K562 (cell line): ENCODE measurements at regions not wholly inside any gene's neighbourhood (a gene's known extent, or its start where the extent isn't known, plus 50 kb on each side); places are given as distances from the start of the nearest gene placed in this dataset.

Experiments
- ATAC-seq: fragments of 200-7000 bp; cut with Tn5 transposase; 3 replicates; pipeline ENCODE4 v1.9.1; 2020; ENCODE audit warnings: moderate library complexity
- BruUV-seq: library from RNA; stranded (reverse); fragments of 400-500 nt; replicated peaks from 2 replicates; lab custom pipeline; 2021; lab: Mats Ljungman, UMichigan
- CTCF ChIA-PET: fragments of 300-600 bp; formaldehyde crosslinking; extraction: SDS; loops from one replicate; lab custom pipeline; 2021; ENCODE audit warnings: low intra/inter-chr PET ratio; lab: Yijun Ruan, JAX
- POLR2A ChIA-PET: fragments of 300-600, 350-650 bp; sonication (Branson Sonifier 250); formaldehyde crosslinking; extraction: SDS; loops from one replicate; lab custom pipeline; 2021; ENCODE audit warnings: antibody characterized with exemption, inconsistent platforms; lab: Yijun Ruan, JAX
- DNase-seq, 4 experiments: peaks; one replicate each; pipeline versions ENCODE4 v3.0.0 to v3.0.0-alpha.2; 2011 to 2018; ENCODE audit warnings: low spot score in 3 of 4, mixed read lengths in 3 of 4; ENCODE audit errors: extremely low read depth in 1 of 4
- FAIRE-seq: peaks from 2 replicates; lab custom pipeline; 2011; peaks lifted over from hg19 to GRCh38; lab: Jason Lieb, UNC
- H2AFZ ChIP-seq: 2 replicates; pipeline ENCODE4 v1.6.0; 2011; ENCODE audit warnings: low read depth, low read length, control low read depth, inconsistent platforms
- H3K27ac ChIP-seq: fragments of 200-600 bp; 3 replicates; pipeline ENCODE4 v1.8.0; 2011; ENCODE audit warnings: low read depth, mild to moderate bottlenecking, control low read depth, inconsistent platforms, low read length, moderate library complexity, mixed read lengths; ENCODE audit errors: extremely low read depth
- H3K27me3 ChIP-seq, 2 experiments: fragments of 300-600 bp in 1 of 2; 2 replicates in 1 of 2; 3 replicates in 1 of 2; pipeline versions ENCODE4 v1.6.0 to v1.8.0; 2011; ENCODE audit warnings: inconsistent platforms in 2 of 2, low read length in 2 of 2, mild to moderate bottlenecking in 1 of 2, mixed read lengths in 1 of 2, moderate library complexity in 1 of 2; ENCODE audit not compliant: control insufficient read depth in 2 of 2, insufficient read depth in 2 of 2
- H3K36me3 ChIP-seq: fragments of 300-600 bp; 3 replicates; pipeline ENCODE4 v1.8.0; 2011; ENCODE audit warnings: mild to moderate bottlenecking, low read length, inconsistent platforms; ENCODE audit not compliant: control insufficient read depth, insufficient read depth
- H3K4me1 ChIP-seq, 2 experiments: fragments of 200-600 bp in 1 of 2; replicated peaks in 1 of 2; 2 replicates in 1 of 2; 3 replicates in 1 of 2; pipeline versions ENCODE4 v1.5.1 to v1.8.0; 2011; ENCODE audit warnings: inconsistent platforms in 2 of 2, low read length in 2 of 2, mild to moderate bottlenecking in 1 of 2, mixed read lengths in 1 of 2, moderate library complexity in 1 of 2; ENCODE audit not compliant: control insufficient read depth in 2 of 2, insufficient read depth in 2 of 2
- H3K4me2 ChIP-seq: 2 replicates; pipeline ENCODE4 v1.6.1; 2011; ENCODE audit warnings: low read length, control low read depth, inconsistent platforms, mixed read lengths; ENCODE audit not compliant: insufficient read depth
- H3K4me3 ChIP-seq: fragments of 200-600 bp; sonication (generic), shearing (Covaris generic); 2 replicates; pipeline ENCODE4 v1.5.1; 2016; ENCODE audit warnings: control low read depth, inconsistent platforms
- H3K79me2 ChIP-seq: fragments of 200-600 bp; 3 replicates; pipeline ENCODE4 v1.8.0; 2011; ENCODE audit warnings: low read length, inconsistent platforms; ENCODE audit not compliant: control insufficient read depth, insufficient read depth
- H3K9ac ChIP-seq, 2 experiments: 2 replicates each; pipeline versions ENCODE4 v1.6.0 to v1.6.1; 2011; ENCODE audit warnings: low read depth in 2 of 2, low read length in 2 of 2, control low read depth in 1 of 2, inconsistent platforms in 1 of 2, mild to moderate bottlenecking in 1 of 2, mixed read lengths in 1 of 2; ENCODE audit not compliant: insufficient read depth in 1 of 2
- H3K9me1 ChIP-seq: one replicate; pipeline ENCODE4 v1.6.0; 2011; ENCODE audit warnings: inconsistent platforms, mild to moderate bottlenecking, low read length, moderate library complexity; ENCODE audit not compliant: control insufficient read depth, insufficient read depth
- H3K9me3 ChIP-seq: replicated peaks from 2 replicates; pipeline ENCODE4 v1.5.1; 2011; ENCODE audit warnings: low read depth, low read length, inconsistent platforms; ENCODE audit not compliant: control insufficient read depth, insufficient read depth
- H4K20me1 ChIP-seq: replicated peaks from 2 replicates; pipeline ENCODE4 v1.6.1; 2011; ENCODE audit warnings: low read length, inconsistent platforms, mixed read lengths; ENCODE audit not compliant: control insufficient read depth, insufficient read depth
- CEBPB ChIP-seq: fragments of 450-650 bp; IDR thresholded peaks from 2 replicates; pipeline ENCODE4 v1.6.1; 2016; ENCODE audit warnings: missing genetic modification characterization, missing compliant biosample characterization
- CGGBP1 ChIP-seq: fragments of 250-450 bp; sonication (Bioruptor Pico); IDR thresholded peaks from 2 replicates; pipeline ENCODE4 v1.9.0; 2021; ENCODE audit warnings: mild to moderate bottlenecking
- HMG20B ChIP-seq: fragments of 250-450 bp; sonication (Bioruptor Pico); IDR thresholded peaks from 2 replicates; pipeline ENCODE4 v1.5.0; 2021; ENCODE audit warnings: mild to moderate bottlenecking
- KDM2B ChIP-seq: fragments of 250-450 bp; sonication (Bioruptor Pico); IDR thresholded peaks from 2 replicates; pipeline ENCODE4 v1.8.0; 2021; ENCODE audit warnings: mild to moderate bottlenecking, moderate library complexity
- MEF2D ChIP-seq: conservative IDR thresholded peaks from 2 replicates; pipeline ENCODE4 v1.6.1; 2016; ENCODE audit warnings: low read depth, missing genetic modification characterization, missing compliant biosample characterization
- MITF ChIP-seq: IDR thresholded peaks from 2 replicates; pipeline ENCODE4 v1.6.1; 2014; ENCODE audit warnings: antibody characterized with exemption
- MYC ChIP-seq, 2 experiments: fragments of 250-450 bp in 1 of 2; sonication (Bioruptor Pico) in 1 of 2; IDR thresholded peaks; 2 replicates each; pipeline versions ENCODE4 v1.5.1 to v1.6.1; 2012 to 2021; ENCODE audit warnings: low read depth in 2 of 2, borderline replicate concordance in 1 of 2, improper control_type of control experiment in 1 of 2, low read length in 1 of 2, mild to moderate bottlenecking in 1 of 2, moderate library complexity in 1 of 2
- NFE2 ChIP-seq: IDR thresholded peaks from 2 replicates; pipeline ENCODE4 v1.6.1; 2014; ENCODE audit warnings: antibody characterized with exemption, low read depth
- POLR3G ChIP-seq: IDR thresholded peaks from 2 replicates; pipeline ENCODE4 v1.6.1; 2011; ENCODE audit not compliant: insufficient read length, insufficient replicate concordance; ENCODE audit errors: extremely low read depth
- RAD21 ChIP-seq, 2 experiments: fragments of 250-450 bp in 1 of 2; fragments of 450-650 bp in 1 of 2; sonication (Bioruptor Pico) in 1 of 2; formaldehyde crosslinking in 1 of 2; IDR thresholded peaks in 1 of 2; conservative IDR thresholded peaks in 1 of 2; 2 replicates each; pipeline versions ENCODE4 v1.4.0 to v1.8.0; 2020 to 2022; ENCODE audit warnings: mild to moderate bottlenecking in 2 of 2, moderate library complexity in 1 of 2
- RBM34 ChIP-seq: fragments of 200-400 bp; formaldehyde crosslinking; IDR thresholded peaks from 2 replicates; pipeline ENCODE4 v1.6.1; 2018; ENCODE audit warnings: low read length, borderline replicate concordance; ENCODE audit not compliant: insufficient read depth
- SMARCE1 ChIP-seq: fragments of 450-650 bp; IDR thresholded peaks from 2 replicates; pipeline ENCODE4 v1.7.1; 2016; ENCODE audit warnings: mild to moderate bottlenecking
- SRSF9 ChIP-seq: fragments of 200-400 bp; formaldehyde crosslinking; IDR thresholded peaks from 2 replicates; pipeline ENCODE4 v1.6.1; 2017; ENCODE audit warnings: low read depth, low read length, borderline replicate concordance
- TCF15 ChIP-seq: fragments of 250-450 bp; sonication (Bioruptor Pico); IDR thresholded peaks from 2 replicates; pipeline ENCODE4 v1.8.0; 2022; ENCODE audit warnings: moderate library complexity, mild to moderate bottlenecking, inconsistent platforms
- TCF7 ChIP-seq: sonication (generic); IDR thresholded peaks from 2 replicates; pipeline ENCODE4 v1.6.1; 2016; ENCODE audit warnings: antibody characterized with exemption, borderline replicate concordance
- TFAP4 ChIP-seq: sonication (generic); formaldehyde crosslinking; IDR thresholded peaks from 2 replicates; pipeline ENCODE4 v1.8.0; 2022; ENCODE audit warnings: missing genetic modification reagents, mild to moderate bottlenecking, moderate library complexity, borderline replicate concordance
- TSC22D4 ChIP-seq: fragments of 450-650 bp; IDR thresholded peaks from 2 replicates; pipeline ENCODE4 v1.6.1; 2016; ENCODE audit warnings: missing genetic modification characterization, missing biosample characterization, control low read depth
- XRCC4 ChIP-seq: IDR thresholded peaks from one replicate; pipeline ENCODE4 v1.6.1; 2011; ENCODE audit not compliant: insufficient read depth, insufficient read length; ENCODE audit errors: extremely low read depth
- ZBTB1 ChIP-seq: sonication (generic); formaldehyde crosslinking; IDR thresholded peaks from 2 replicates; pipeline ENCODE4 v1.8.1; 2023; ENCODE audit warnings: missing genetic modification reagents, low read depth, mild to moderate bottlenecking, borderline replicate concordance
- ZNF324 ChIP-seq: fragments of 250-450 bp; sonication (Bioruptor Pico); IDR thresholded peaks from 2 replicates; pipeline ENCODE4 v1.4.0; 2020; ENCODE audit warnings: mild to moderate bottlenecking
- ZNF444 ChIP-seq: fragments of 250-450 bp; sonication (Bioruptor Pico); IDR thresholded peaks from 2 replicates; pipeline ENCODE4 v1.4.0; 2020; ENCODE audit warnings: mild to moderate bottlenecking, moderate library complexity
- WGBS: fragments of 100-300 bp; shearing (Covaris generic); methylation state at CpG from one replicate; pipeline ENCODE4 v1.1.6; 2016; ENCODE audit warnings: low coverage, mixed read lengths; ENCODE audit not compliant: insufficient coverage; ENCODE audit errors: missing lambda C conversion rate; 5-methylcytosine and 5-hydroxymethylcytosine counted together
- in situ Hi-C: fragments of 300-500 bp; cut with MboI; formaldehyde crosslinking; loops from 4 replicates; pipeline ENCODE4 v1.15.0; 2018; ENCODE audit warnings: inconsistent platforms, mixed read lengths
- intact Hi-C: fragments of 100-400 bp; cut with micrococcal nuclease; formaldehyde crosslinking; loops from 2 replicates; pipeline ENCODE4 v1.14.2; 2022

- ChIA-PET POLR2A (interaction anchor here (0.6 to 1.0 kb wide), 3 partner anchors 32 to 102 kb away, joined by 3 read pairs; partner anchors contain the start of gene MTOR), CTCF (no interaction called here)
- intact Hi-C loops = loop anchor here (1.0 to 5.0 kb wide), 4 partner anchors 27 to 327 kb away; no protein-coding TSS in a partner anchor
- Histone ChIP-seq H3K4me2 (no peak overlapping the region), H3K4me1 (peaks cover 0 to 3% of the 10 kb centered on the region in 2 experiments; a peak in 1 of 5 replicates), H2AFZ (0 out of 2 replicates have a peak overlapping the region, but pooled peaks have one; percentile 40), H3K9ac (no peak overlapping the region), H3K27me3 (peaks cover 16 to 53% of the 10 kb centered on the region in 2 experiments), H3K9me3 (0 out of 2 replicates have a peak, but pooled peaks cover 2% of the 10 kb centered on the region), H3K4me3 (no peak overlapping the region), H3K9me1 (no peaks in the 10 kb centered on the region), H4K20me1 (no peaks in the 10 kb centered on the region), H3K36me3 (no peaks in the 10 kb centered on the region), H3K79me2 (no peaks in the 10 kb centered on the region), H3K27ac (no peak overlapping the region)
- ATAC-seq (peak; percentile 88), FAIRE-seq (peak; percentile 83), DNase-seq (peak; percentile 65 to 72 (median 67))
- in situ Hi-C loops = no loop called here
- no TSS peak for BruUV-seq
- WGBS = 0% methylated on average over 7 of the region's 7 CpGs
- TF ChIP-seq RAD21 (CRISPR knock-in tag; conservative IDR thresholded peaks at IDR 0.05 in 1 of 2, IDR thresholded peaks at IDR 0.05 in 1 of 2) (peak; percentile 37 to 81), MEF2D (tag) (no peak), CGGBP1 (CRISPR knock-in tag) (no peak), MYC (IDR thresholded peaks at IDR 0.05; ENCODE audit: low read depth, low read length) (peak; percentile 52; the same call in 1 of the 2 replicates), MYC (CRISPR knock-in tag; IDR thresholded peaks at IDR 0.05; ENCODE audit: borderline replicate concordance, low read depth) (no peak), RBM34 (no peak), CEBPB (tag) (no peak), TCF7 (no peak), MITF (peak; percentile 70), SRSF9 (no peak), ZNF444 (no peak), ZBTB1 (CRISPR knock-in tag) (no peak), TSC22D4 (tag) (no peak), TCF15 (CRISPR knock-in tag) (no peak), SMARCE1 (no peak), NFE2 (no peak), ZNF324 (CRISPR knock-in tag) (no peak), TFAP4 (CRISPR knock-in tag) (peak; percentile 33; the same call in 1 of the 2 replicates), KDM2B (CRISPR knock-in tag) (no peak), POLR3G (no peak), HMG20B (CRISPR knock-in tag) (no peak), XRCC4 (no peak)
Observed at GRCh38 chr1:11364170-11364569, 91.2 kb downstream of the UBIAD1 start.
